Neuronal stem cell (in vitro differentiated cells): ENCODE measurements at regions not wholly inside any gene's neighbourhood (a gene's known extent, or its start where the extent isn't known, plus 50 kb on each side); places are given as distances from the start of the nearest gene placed in this dataset.

Experiments used
- DNase-seq: peaks from one replicate; pipeline ENCODE4 v3.0.0-alpha.2; 2013; ENCODE audit warnings: low spot score
- H2AFZ ChIP-seq: one replicate; pipeline ENCODE4 v1.6.1; 2013; ENCODE audit warnings: mild to moderate bottlenecking, low read length, inconsistent platforms
- H2AK5ac ChIP-seq: 2 replicates; pipeline ENCODE4 v1.6.1; 2013; ENCODE audit warnings: low read depth, mild to moderate bottlenecking, inconsistent platforms, low read length, moderate library complexity, mixed read lengths
- H2BK120ac ChIP-seq: 2 replicates; pipeline ENCODE4 v1.6.1; 2013; ENCODE audit warnings: low read depth, mild to moderate bottlenecking, inconsistent platforms, low read length, moderate library complexity, mixed read lengths
- H2BK12ac ChIP-seq: one replicate; pipeline ENCODE4 v1.6.1; 2013; ENCODE audit warnings: low read length, inconsistent platforms
- H2BK15ac ChIP-seq: 2 replicates; pipeline ENCODE4 v1.6.1; 2013; ENCODE audit warnings: mild to moderate bottlenecking, low read length, inconsistent platforms, mixed read lengths
- H2BK5ac ChIP-seq: one replicate; pipeline ENCODE4 v1.6.1; 2013; ENCODE audit warnings: inconsistent platforms, mild to moderate bottlenecking, low read length, moderate library complexity
- H3K14ac ChIP-seq: one replicate; pipeline ENCODE4 v1.6.1; 2013; ENCODE audit warnings: low read length, inconsistent platforms
- H3K18ac ChIP-seq: 2 replicates; pipeline ENCODE4 v1.6.1; 2013; ENCODE audit warnings: low read length, inconsistent platforms
- H3K23ac ChIP-seq: 2 replicates; pipeline ENCODE4 v1.6.1; 2013; ENCODE audit warnings: low read depth, mild to moderate bottlenecking, mixed read lengths, low read length, inconsistent platforms; ENCODE audit not compliant: poor library complexity
- H3K27ac ChIP-seq: replicated peaks from 3 replicates; pipeline ENCODE4 v1.5.1; 2013; ENCODE audit warnings: low read length, inconsistent platforms
- H3K27me3 ChIP-seq, 3 experiments: 2 replicates each; pipeline ENCODE4 v1.6.1; 2013; ENCODE audit warnings: low read length in 3 of 3, mild to moderate bottlenecking in 2 of 3, inconsistent platforms in 1 of 3, low read depth in 1 of 3, mixed read lengths in 1 of 3, moderate library complexity in 1 of 3; ENCODE audit not compliant: control insufficient read depth in 3 of 3, insufficient read depth in 3 of 3
- H3K36me3 ChIP-seq, 2 donors: replicated peaks in 1 of 2; 2 replicates each; pipeline ENCODE4 v1.6.1; 2013; ENCODE audit warnings: low read length in 2 of 2; ENCODE audit not compliant: control insufficient read depth in 2 of 2, insufficient read depth in 2 of 2
- H3K4ac ChIP-seq: 2 replicates; pipeline ENCODE4 v1.6.1; 2013; ENCODE audit warnings: inconsistent platforms, mild to moderate bottlenecking, low read length, moderate library complexity
- H3K4me1 ChIP-seq, 2 donors: 1 replicate in 1 of 2; 2 replicates in 1 of 2; pipeline ENCODE4 v1.6.1; 2013; ENCODE audit warnings: low read length in 2 of 2, low read depth in 1 of 2; ENCODE audit not compliant: control insufficient read depth in 2 of 2, insufficient read depth in 1 of 2
- H3K4me2 ChIP-seq: one replicate; pipeline ENCODE4 v1.6.1; 2013; ENCODE audit warnings: mild to moderate bottlenecking, low read length, inconsistent platforms; ENCODE audit not compliant: insufficient read depth, poor library complexity, severe bottlenecking
- H3K4me3 ChIP-seq, 2 donors: 2 replicates each; pipeline ENCODE4 v1.5.1; 2013; ENCODE audit warnings: low read length in 2 of 2, mild to moderate bottlenecking in 2 of 2, inconsistent platforms in 1 of 2, moderate library complexity in 1 of 2
- H3K79me1 ChIP-seq: one replicate; pipeline ENCODE4 v1.6.1; 2013; ENCODE audit warnings: low read depth, mild to moderate bottlenecking, inconsistent platforms, low read length, moderate library complexity
- H3K9ac ChIP-seq: one replicate; pipeline ENCODE4 v1.6.1; 2013; ENCODE audit warnings: mild to moderate bottlenecking, low read depth, low read length, inconsistent platforms; ENCODE audit not compliant: poor library complexity
- H3K9me3 ChIP-seq, 2 donors: replicated peaks in 1 of 2; 2 replicates each; pipeline versions ENCODE3 to v1.6.1; 2013; ENCODE audit warnings: low read length in 2 of 2, mild to moderate bottlenecking in 2 of 2, inconsistent platforms in 1 of 2, low read depth in 1 of 2, mixed read lengths in 1 of 2, moderate library complexity in 1 of 2; ENCODE audit not compliant: control insufficient read depth in 2 of 2, insufficient read depth in 1 of 2
- H4K8ac ChIP-seq: one replicate; pipeline ENCODE4 v1.6.1; 2013; ENCODE audit warnings: low read depth, mild to moderate bottlenecking, inconsistent platforms, low read length, moderate library complexity
- H4K91ac ChIP-seq: one replicate; pipeline ENCODE4 v1.6.1; 2013; ENCODE audit warnings: low read length, low read depth, mild to moderate bottlenecking, inconsistent platforms; ENCODE audit not compliant: poor library complexity
- WGBS, 2 donors: extraction: QIAGEN DNeasy Blood & Tissue Kit; methylation state at CpG; one replicate each; pipeline ENCODE4 v1.1.7; 2013; ENCODE audit warnings: missing lambda C conversion rate in 2 of 2, mixed read lengths in 1 of 2; ENCODE audit not compliant: insufficient read length in 2 of 2, insufficient replicate concordance in 1 of 2; ENCODE audit errors: extremely low coverage in 2 of 2; 5-methylcytosine and 5-hydroxymethylcytosine counted together

DNA sequence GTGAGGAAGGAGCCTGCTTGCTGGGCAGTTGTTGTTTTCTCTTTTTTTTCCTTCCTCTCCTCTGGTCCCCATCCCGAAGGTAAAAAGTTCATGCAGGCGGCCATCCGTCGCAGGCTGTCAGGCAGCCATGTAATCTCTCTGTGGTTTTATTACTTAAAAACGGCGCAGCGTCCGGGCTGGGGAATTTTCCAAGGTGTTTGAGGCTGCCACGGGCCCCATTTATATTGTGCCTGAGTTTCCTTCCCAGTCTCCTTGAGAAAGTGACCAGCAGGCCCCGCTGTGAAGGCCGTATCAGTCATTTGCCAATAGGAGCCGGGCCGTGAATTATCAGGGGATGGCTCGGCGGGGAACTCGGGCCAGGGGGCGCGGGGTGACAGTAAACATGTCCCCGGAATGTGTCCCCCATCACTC is 289.7 kb downstream of the PBX3 start:
- Histone ChIP-seq H2AFZ (no peak overlapping the region), H2BK15ac (no peak overlapping the region), H3K9ac (no peak overlapping the region), H3K4me2 (no peak overlapping the region), H3K14ac (no peak overlapping the region), H3K27ac (no peak overlapping the region), H3K27me3 (peaks cover 0 to 6% (median 0%) of the 10 kb centered on the region in 3 experiments), H3K36me3 (no peaks in the 10 kb centered on the region), H2AK5ac (no peak overlapping the region), H3K4ac (no peak overlapping the region), H2BK5ac (no peak overlapping the region), H3K4me1 (peaks cover 0 to 1% of the 10 kb centered on the region in 2 donors), H3K18ac (peak overlapping the region; percentile 25), H2BK12ac (no peak overlapping the region), H3K4me3 (no peak overlapping the region), H3K9me3 (no peaks in the 10 kb centered on the region), H2BK120ac (no peak overlapping the region), H3K23ac (no peak overlapping the region), H3K79me1 (no peaks in the 10 kb centered on the region), H4K8ac (no peak overlapping the region), H4K91ac (no peak overlapping the region)
- WGBS, 2 donors: no CpG with 5 or more reads among the region's 19 CpGs
- no peak for DNase-seq

GRCh38 chr9:126038790-126039189 is 287.8 kb upstream of the MVB12B start:
- peaks cover 0 to 9% (median 0%) of the 10 kb centered on the region in 3 experiments for H3K27me3 ChIP-seq
- H3K23ac ChIP-seq: no peak overlapping the region
- peak overlapping the region; percentile 67 for H3K14ac ChIP-seq
- H3K27ac ChIP-seq: no peak overlapping the region
- no peak overlapping the region for H3K4me3 ChIP-seq
- H3K18ac ChIP-seq: peak overlapping the region; percentile 76
- no peaks in the 10 kb centered on the region for H3K79me1 ChIP-seq
- H3K9me3 ChIP-seq: peaks cover 0 to 4% of the 10 kb centered on the region in 2 donors
- H3K4ac ChIP-seq: no peak overlapping the region
- H2BK12ac ChIP-seq: no peak overlapping the region
- H3K36me3 ChIP-seq: no peaks in the 10 kb centered on the region
- H4K8ac ChIP-seq: no peak overlapping the region
- no peak for DNase-seq
- H3K4me1 ChIP-seq: peaks cover 0 to 1% of the 10 kb centered on the region in 2 donors
- H2AFZ ChIP-seq: no peak overlapping the region
- no peak overlapping the region for H2BK120ac ChIP-seq
- no peak overlapping the region for H2BK15ac ChIP-seq
- H3K4me2 ChIP-seq: no peak overlapping the region
- H2BK5ac ChIP-seq: peak overlapping the region; percentile 22
- no CpG with 5 or more reads among the region's 6 CpGs for WGBS, 2 donors
- H2AK5ac ChIP-seq: peak overlapping the region; percentile 68
- no peak overlapping the region for H3K9ac ChIP-seq
- no peak overlapping the region for H4K91ac ChIP-seq

DNA sequence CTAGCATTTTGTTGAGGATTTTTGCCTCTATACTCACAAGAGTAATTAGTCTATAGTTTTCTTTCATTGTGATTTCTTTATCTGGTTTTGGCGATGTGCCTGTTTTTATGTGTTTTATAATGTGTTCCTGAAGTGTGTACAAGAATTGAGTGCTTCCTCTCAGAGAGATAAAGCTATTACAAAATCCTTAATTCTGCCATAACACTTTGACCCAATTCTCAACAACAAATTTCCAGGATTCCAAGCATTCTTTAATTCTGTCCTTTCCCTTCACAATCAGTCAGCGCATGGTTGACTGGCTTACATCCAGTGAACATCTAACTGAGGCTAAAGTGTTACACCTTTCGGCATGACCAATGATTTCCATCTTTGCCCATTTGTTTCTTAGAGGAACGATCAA is 282.9 kb upstream of the MVB12B start:
- H3K4me1 ChIP-seq: peaks cover 0 to 2% of the 10 kb centered on the region in 2 donors
- H3K4me3 ChIP-seq: no peak overlapping the region
- H2BK15ac ChIP-seq: no peak overlapping the region
- no peak overlapping the region for H2AK5ac ChIP-seq
- H3K23ac ChIP-seq: no peak overlapping the region
- H3K36me3 ChIP-seq: no peaks in the 10 kb centered on the region
- no peak overlapping the region for H2BK5ac ChIP-seq
- H2BK120ac ChIP-seq: no peak overlapping the region
- H3K9ac ChIP-seq: no peak overlapping the region
- no CpG with 5 or more reads among the region's 4 CpGs for WGBS, 2 donors
- no peak overlapping the region for H3K27ac ChIP-seq
- no peaks in the 10 kb centered on the region for H3K79me1 ChIP-seq
- peaks cover 4 to 11% of the 10 kb centered on the region in 2 donors for H3K9me3 ChIP-seq
- H2AFZ ChIP-seq: no peak overlapping the region
- no peak overlapping the region for H2BK12ac ChIP-seq
- H3K27me3 ChIP-seq: peaks cover 0 to 12% (median 0%) of the 10 kb centered on the region in 3 experiments
- no peak overlapping the region for H3K18ac ChIP-seq
- no peak overlapping the region for H4K91ac ChIP-seq
- H3K4ac ChIP-seq: no peak overlapping the region
- H3K14ac ChIP-seq: no peak overlapping the region
- no peak overlapping the region for H3K4me2 ChIP-seq
- no peak overlapping the region for H4K8ac ChIP-seq
- DNase-seq: no peak

DNA sequence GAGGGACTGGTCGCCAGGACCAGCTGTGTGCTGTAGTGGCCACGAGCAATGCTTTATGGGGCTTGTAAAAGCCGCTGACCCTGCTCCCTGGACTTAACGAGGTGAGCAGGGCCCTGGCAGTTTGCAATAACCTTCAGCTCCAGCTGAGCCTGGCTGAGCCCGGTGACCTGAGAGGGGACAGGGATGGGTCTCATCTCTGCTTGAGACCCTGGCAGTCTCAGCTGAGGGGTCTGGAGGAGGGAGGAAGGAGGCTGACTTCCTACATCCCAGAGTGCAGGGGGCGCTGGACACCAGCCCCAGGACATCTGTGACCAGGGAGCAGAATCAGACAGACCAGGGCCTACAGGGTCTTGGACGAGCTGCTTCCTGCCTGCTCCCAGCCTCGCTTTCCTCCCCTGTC is 277.5 kb upstream of the MVB12B start:
- Histone ChIP-seq H4K8ac (no peak overlapping the region), H3K18ac (peak overlapping the region; percentile 89), H2BK15ac (peak overlapping the region; percentile 62), H3K4me2 (no peak overlapping the region), H2AK5ac (peak overlapping the region; percentile 95), H3K9me3 (peaks cover 0 to 11% of the 10 kb centered on the region in 2 donors), H3K9ac (no peak overlapping the region), H3K4ac (no peak overlapping the region), H3K23ac (no peak overlapping the region), H2BK5ac (no peak overlapping the region), H3K14ac (no peak overlapping the region), H4K91ac (no peak overlapping the region), H3K4me3 (no peak overlapping the region), H2BK12ac (no peak overlapping the region), H3K79me1 (no peaks in the 10 kb centered on the region), H3K27me3 (peaks cover 0 to 17% (median 0%) of the 10 kb centered on the region in 3 experiments), H2BK120ac (no peak overlapping the region), H3K27ac (no peak overlapping the region), H3K4me1 (peaks cover 0 to 6% of the 10 kb centered on the region in 2 donors), H3K36me3 (no peaks in the 10 kb centered on the region), H2AFZ (peak overlapping the region; percentile 22)
- no CpG with 5 or more reads among the region's 8 CpGs for WGBS, 2 donors
- DNase-seq: peak; percentile 6
